Prostate gland (tissue), 2 donors: ENCODE measurements at regions not wholly inside any gene's neighbourhood (a gene's known extent, or its start where the extent isn't known, plus 50 kb on each side); places are given as distances from the start of the nearest gene placed in this dataset.

Source experiments
- POLR2A ChIP-seq: fragments of 450-650 bp; IDR thresholded peaks from one replicate; pipeline ENCODE4 v1.6.1; 2016; ENCODE audit warnings: antibody characterized with exemption, mild to moderate bottlenecking
- POLR2AphosphoS5 ChIP-seq: sonication (generic); formaldehyde crosslinking; IDR thresholded peaks from one replicate; pipeline ENCODE4 v1.6.1; 2017; ENCODE audit warnings: antibody characterized with exemption
- TF ChIP-seq, protein P1 (sequence below), 4 experiments: fragments of 200-600 bp in 2 of 4; fragments of 450-650 bp in 2 of 4; sonication (generic) in 2 of 4; IDR thresholded peaks; 1 replicate in 3 of 4; 2 replicates in 1 of 4; pipeline ENCODE4 v1.5.1; 2016 to 2019; ENCODE audit warnings: antibody characterized with exemption in 4 of 4, mild to moderate bottlenecking in 2 of 4, moderate library complexity in 2 of 4

DNA sequence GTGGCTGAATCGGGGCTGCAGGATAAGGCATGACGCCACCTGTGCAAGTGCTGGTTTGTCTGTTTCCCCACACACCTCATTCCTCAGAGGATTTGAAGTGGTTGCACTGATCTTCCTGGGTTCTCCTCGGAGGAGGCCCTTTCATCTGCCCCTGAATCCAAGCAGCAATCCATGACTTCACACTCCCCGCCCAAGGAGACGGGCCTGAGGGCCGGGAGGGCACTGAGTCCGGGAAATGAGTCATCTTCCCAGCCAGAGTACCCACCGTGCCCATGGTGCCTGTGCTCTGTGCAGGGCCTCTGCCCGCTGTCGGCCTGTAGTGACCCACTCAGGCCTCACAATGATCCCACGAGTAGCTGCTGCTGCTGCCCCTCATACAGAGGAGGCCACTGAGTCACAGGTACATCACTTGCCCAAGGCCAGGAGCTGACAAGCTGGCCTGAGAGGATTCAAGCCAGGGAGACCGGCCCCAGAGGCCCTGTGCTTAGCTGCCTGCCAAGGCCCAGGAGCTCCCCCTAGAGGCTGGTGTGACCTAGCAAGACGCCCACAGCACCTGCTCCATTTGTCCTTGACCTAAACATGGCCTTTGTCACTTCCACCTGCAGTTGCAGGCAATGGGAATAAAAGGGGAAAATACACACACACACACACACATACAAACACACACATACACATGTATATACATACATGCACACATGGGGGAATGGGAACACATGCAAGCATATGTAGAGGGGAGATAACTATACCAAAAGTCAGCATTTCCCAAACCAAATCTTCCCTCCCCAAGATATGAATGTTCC, 240.0 kb downstream of the C16orf95 start:
- no peak for TF ChIP-seq POLR2AphosphoS5
- TF ChIP-seq POLR2A, result no peak
- TF ChIP-seq, protein P1, sequence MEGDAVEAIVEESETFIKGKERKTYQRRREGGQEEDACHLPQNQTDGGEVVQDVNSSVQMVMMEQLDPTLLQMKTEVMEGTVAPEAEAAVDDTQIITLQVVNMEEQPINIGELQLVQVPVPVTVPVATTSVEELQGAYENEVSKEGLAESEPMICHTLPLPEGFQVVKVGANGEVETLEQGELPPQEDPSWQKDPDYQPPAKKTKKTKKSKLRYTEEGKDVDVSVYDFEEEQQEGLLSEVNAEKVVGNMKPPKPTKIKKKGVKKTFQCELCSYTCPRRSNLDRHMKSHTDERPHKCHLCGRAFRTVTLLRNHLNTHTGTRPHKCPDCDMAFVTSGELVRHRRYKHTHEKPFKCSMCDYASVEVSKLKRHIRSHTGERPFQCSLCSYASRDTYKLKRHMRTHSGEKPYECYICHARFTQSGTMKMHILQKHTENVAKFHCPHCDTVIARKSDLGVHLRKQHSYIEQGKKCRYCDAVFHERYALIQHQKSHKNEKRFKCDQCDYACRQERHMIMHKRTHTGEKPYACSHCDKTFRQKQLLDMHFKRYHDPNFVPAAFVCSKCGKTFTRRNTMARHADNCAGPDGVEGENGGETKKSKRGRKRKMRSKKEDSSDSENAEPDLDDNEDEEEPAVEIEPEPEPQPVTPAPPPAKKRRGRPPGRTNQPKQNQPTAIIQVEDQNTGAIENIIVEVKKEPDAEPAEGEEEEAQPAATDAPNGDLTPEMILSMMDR (IDR thresholded peaks at IDR 0.05), result peak in 2 of 4 experiments; percentile 15 to 32
